ENCODE measurements at regions not wholly inside any gene's neighbourhood (a gene's known extent, or its start where the extent isn't known, plus 50 kb on each side); places are given as distances from the start of the nearest gene placed in this dataset.

DNA sequence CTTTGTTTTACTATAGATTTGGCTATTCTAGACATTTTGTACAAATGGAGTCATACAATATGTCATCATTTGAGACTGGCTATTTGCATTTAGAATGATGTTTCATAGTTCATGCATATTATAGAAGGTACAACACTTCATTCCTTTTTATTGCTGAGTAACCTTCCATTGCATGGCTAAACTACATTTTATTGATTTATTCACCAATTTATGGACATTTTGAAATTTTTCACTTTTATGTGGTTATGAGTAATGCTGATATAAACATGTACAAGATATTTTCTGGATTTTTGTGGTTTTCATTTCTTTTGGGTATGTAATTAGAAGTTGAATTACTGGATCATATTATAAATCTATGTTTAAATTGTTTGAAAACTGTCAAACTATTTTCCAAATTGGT, 710.3 kb upstream of the SLITRK5 start:
- TF ChIP-seq POLR2A (IDR thresholded peaks at IDR 0.05; ENCODE audit: low read length) (no peak), GATA1 (IDR thresholded peaks at IDR 0.05; ENCODE audit: low read depth, low read length) (no peak)

Measured in erythroblast (primary cell).